ENCODE measurements at regions not wholly inside any gene's neighbourhood (a gene's known extent, or its start where the extent isn't known, plus 50 kb on each side); places are given as distances from the start of the nearest gene placed in this dataset.

- 60% methylated on average over 2 of the region's 2 CpGs for WGBS
- Histone ChIP-seq H3K36me3 (no peaks in the 10 kb centered on the region), H3K9me3 (no peaks in the 10 kb centered on the region), H3K27ac (no peak overlapping the region), H3K27me3 (no peaks in the 10 kb centered on the region), H3K4me3 (no peak overlapping the region), H3K4me1 (no peaks in the 10 kb centered on the region)
- DNase-seq (ENCODE audit: low spot score in 2 of 2) = no peak
- TF ChIP-seq CTCF (IDR thresholded peaks at IDR 0.05) = no peak
- TF ChIP-seq POLR2A (IDR thresholded peaks at IDR 0.05) = no peak
- no peak for TF ChIP-seq EP300 (IDR thresholded peaks at IDR 0.05)
- TF ChIP-seq POLR2AphosphoS5 (IDR thresholded peaks at IDR 0.05) = no peak
Measured at GRCh38 chr5:117494188-117494587, 919.6 kb upstream of the SEMA6A start.

GRCh38 chr5:117488976-117489500 lies 914.4 kb upstream of the SEMA6A start:
- no peak for DNase-seq (ENCODE audit: low spot score in 2 of 2)
- Histone ChIP-seq H3K27me3 (no peaks in the 10 kb centered on the region), H3K27ac (no peak overlapping the region), H3K4me3 (no peak overlapping the region), H3K4me1 (no peaks in the 10 kb centered on the region), H3K36me3 (no peaks in the 10 kb centered on the region), H3K9me3 (no peaks in the 10 kb centered on the region)
- no peak for TF ChIP-seq POLR2AphosphoS5 (IDR thresholded peaks at IDR 0.05)
- TF ChIP-seq CTCF (IDR thresholded peaks at IDR 0.05) = no peak
- TF ChIP-seq EP300 (IDR thresholded peaks at IDR 0.05) = no peak
- TF ChIP-seq POLR2A (IDR thresholded peaks at IDR 0.05) = no peak
- 54% methylated on average over 2 of the region's 2 CpGs for WGBS

GRCh38 chr5:117487556-117487955 lies 912.9 kb upstream of the SEMA6A start:
- TF ChIP-seq POLR2A (IDR thresholded peaks at IDR 0.05) (no peak), CTCF (IDR thresholded peaks at IDR 0.05) (no peak), EP300 (IDR thresholded peaks at IDR 0.05) (no peak), POLR2AphosphoS5 (IDR thresholded peaks at IDR 0.05) (no peak)
- no peak overlapping the region for H3K4me3 ChIP-seq
- DNase-seq (ENCODE audit: low spot score in 2 of 2) = no peak
- 92% methylated on average over 4 of the region's 4 CpGs for WGBS
- no peaks in the 10 kb centered on the region for H3K36me3 ChIP-seq
- H3K27me3 ChIP-seq = no peaks in the 10 kb centered on the region
- no peaks in the 10 kb centered on the region for H3K4me1 ChIP-seq
- no peak overlapping the region for H3K27ac ChIP-seq
- no peaks in the 10 kb centered on the region for H3K9me3 ChIP-seq

GRCh38 chr5:117486879-117487391 lies 912.3 kb upstream of the SEMA6A start:
- Histone ChIP-seq H3K27me3 (no peaks in the 10 kb centered on the region), H3K9me3 (no peaks in the 10 kb centered on the region), H3K4me3 (no peak overlapping the region), H3K36me3 (no peaks in the 10 kb centered on the region), H3K4me1 (no peaks in the 10 kb centered on the region), H3K27ac (no peak overlapping the region)
- no peak for DNase-seq (ENCODE audit: low spot score in 2 of 2)
- TF ChIP-seq POLR2A (IDR thresholded peaks at IDR 0.05) (no peak), CTCF (IDR thresholded peaks at IDR 0.05) (no peak), POLR2AphosphoS5 (IDR thresholded peaks at IDR 0.05) (no peak), EP300 (IDR thresholded peaks at IDR 0.05) (no peak)

- no peaks in the 10 kb centered on the region for H3K27me3 ChIP-seq
- H3K4me3 ChIP-seq = no peak overlapping the region
- H3K9me3 ChIP-seq = no peaks in the 10 kb centered on the region
- DNase-seq (ENCODE audit: low spot score in 2 of 2) = no peak
- TF ChIP-seq POLR2AphosphoS5 (IDR thresholded peaks at IDR 0.05) (no peak), POLR2A (IDR thresholded peaks at IDR 0.05) (no peak), CTCF (IDR thresholded peaks at IDR 0.05) (no peak), EP300 (IDR thresholded peaks at IDR 0.05) (no peak)
- H3K36me3 ChIP-seq = no peaks in the 10 kb centered on the region
- no peaks in the 10 kb centered on the region for H3K4me1 ChIP-seq
- H3K27ac ChIP-seq = no peak overlapping the region
Measured at GRCh38 chr5:117486261-117486660, 911.6 kb upstream of the SEMA6A start.
